ENCODE measurements at regions not wholly inside any gene's neighbourhood (a gene's known extent, or its start where the extent isn't known, plus 50 kb on each side); places are given as distances from the start of the nearest gene placed in this dataset.

- no peak for DNase-seq (ENCODE audit: low read depth, low spot score)
- in situ Hi-C loops (cut with HindIII; ENCODE audit: low pct_unique_long_range_greater_than_20kb, low sequenced_read_pairs), result no loop called here
Measured at GRCh38 chr22:48692734-48693376, 1134.8 kb downstream of the BRD1 start.

GRCh38 chr22:48691431-48691851 is 1136.2 kb downstream of the BRD1 start:
- no peak for DNase-seq (ENCODE audit: low read depth, low spot score)
- in situ Hi-C loops (cut with HindIII; ENCODE audit: low pct_unique_long_range_greater_than_20kb, low sequenced_read_pairs), result no loop called here

- in situ Hi-C loops (cut with HindIII; ENCODE audit: low pct_unique_long_range_greater_than_20kb, low sequenced_read_pairs), result no loop called here
- DNase-seq (ENCODE audit: low read depth, low spot score), result no peak
Measured at GRCh38 chr22:48690583-48691317, 1136.9 kb downstream of the BRD1 start.

- in situ Hi-C loops (cut with HindIII; ENCODE audit: low pct_unique_long_range_greater_than_20kb, low sequenced_read_pairs), result no loop called here
Measured at GRCh38 chr22:48689206-48689605, 1138.5 kb downstream of the BRD1 start.

GRCh38 chr22:48688366-48688765 is 1139.3 kb downstream of the BRD1 start:
- in situ Hi-C loops (cut with HindIII; ENCODE audit: low pct_unique_long_range_greater_than_20kb, low sequenced_read_pairs), result no loop called here
- DNase-seq (ENCODE audit: low read depth, low spot score), result no peak

More at GRCh38 chr22:48689206-48689605, 1138.5 kb downstream of the BRD1 start:
- DNase-seq (ENCODE audit: low read depth, low spot score), result no peak

- in situ Hi-C loops (cut with HindIII; ENCODE audit: low pct_unique_long_range_greater_than_20kb, low sequenced_read_pairs), result no loop called here
- DNase-seq (ENCODE audit: low read depth, low spot score), result no peak
Measured at GRCh38 chr22:48687606-48688005, 1140.1 kb downstream of the BRD1 start.

- no peak for DNase-seq (ENCODE audit: low read depth, low spot score)
- in situ Hi-C loops (cut with HindIII; ENCODE audit: low pct_unique_long_range_greater_than_20kb, low sequenced_read_pairs), result no loop called here
Measured at GRCh38 chr22:48686694-48687302, 1140.9 kb downstream of the BRD1 start.

GRCh38 chr22:48685767-48686166 is 1141.9 kb downstream of the BRD1 start:
- DNase-seq (ENCODE audit: low read depth, low spot score), result no peak
- in situ Hi-C loops (cut with HindIII; ENCODE audit: low pct_unique_long_range_greater_than_20kb, low sequenced_read_pairs), result no loop called here

- in situ Hi-C loops (cut with HindIII; ENCODE audit: low pct_unique_long_range_greater_than_20kb, low sequenced_read_pairs), result no loop called here
- no peak for DNase-seq (ENCODE audit: low read depth, low spot score)
Measured at GRCh38 chr22:48683640-48684039, 1144.0 kb downstream of the BRD1 start.

- in situ Hi-C loops (cut with HindIII; ENCODE audit: low pct_unique_long_range_greater_than_20kb, low sequenced_read_pairs), result no loop called here
- DNase-seq (ENCODE audit: low read depth, low spot score), result no peak
Measured at GRCh38 chr22:48682504-48682903, 1145.2 kb downstream of the BRD1 start.

- DNase-seq (ENCODE audit: low read depth, low spot score), result no peak
- in situ Hi-C loops (cut with HindIII; ENCODE audit: low pct_unique_long_range_greater_than_20kb, low sequenced_read_pairs), result no loop called here
Measured at GRCh38 chr22:48680601-48681000, 1147.1 kb downstream of the BRD1 start.

- no peak for DNase-seq (ENCODE audit: low read depth, low spot score)
- in situ Hi-C loops (cut with HindIII; ENCODE audit: low pct_unique_long_range_greater_than_20kb, low sequenced_read_pairs), result no loop called here
Measured at GRCh38 chr22:48679656-48680555, 1147.8 kb downstream of the BRD1 start.

- in situ Hi-C loops (cut with HindIII; ENCODE audit: low pct_unique_long_range_greater_than_20kb, low sequenced_read_pairs), result no loop called here
- no peak for DNase-seq (ENCODE audit: low read depth, low spot score)
Measured at GRCh38 chr22:48678171-48679135, 1149.2 kb downstream of the BRD1 start.

- in situ Hi-C loops (cut with HindIII; ENCODE audit: low pct_unique_long_range_greater_than_20kb, low sequenced_read_pairs), result no loop called here
- no peak for DNase-seq (ENCODE audit: low read depth, low spot score)
Measured at GRCh38 chr22:48677621-48678020, 1150.1 kb downstream of the BRD1 start.

GRCh38 chr22:48677168-48677520 is 1150.5 kb downstream of the BRD1 start:
- in situ Hi-C loops (cut with HindIII; ENCODE audit: low pct_unique_long_range_greater_than_20kb, low sequenced_read_pairs), result no loop called here
- no peak for DNase-seq (ENCODE audit: low read depth, low spot score)

- no peak for DNase-seq (ENCODE audit: low read depth, low spot score)
- in situ Hi-C loops (cut with HindIII; ENCODE audit: low pct_unique_long_range_greater_than_20kb, low sequenced_read_pairs), result no loop called here
Measured at GRCh38 chr22:48676266-48677167, 1151.2 kb downstream of the BRD1 start.

Data from SK-MEL-5 (cell line).